Immature natural killer cell (primary cell): ENCODE measurements at regions not wholly inside any gene's neighbourhood (a gene's known extent, or its start where the extent isn't known, plus 50 kb on each side); places are given as distances from the start of the nearest gene placed in this dataset.

ENCODE experiments used
- DNase-seq, 3 donors: peaks; one replicate each; pipeline ENCODE4 v3.0.0; 2022; ENCODE audit warnings: mixed read lengths in 1 of 3
- H3K27ac Mint-ChIP-seq, 6 donors: one replicate each; pipeline ENCODE4 v1.8.0; 2020; ENCODE audit warnings: mixed read lengths in 6 of 6, mild to moderate bottlenecking in 5 of 6, inconsistent platforms in 4 of 6, moderate library complexity in 3 of 6
- H3K27me3 Mint-ChIP-seq, 3 donors: one replicate each; pipeline ENCODE4 v1.8.0; 2020 to 2021; ENCODE audit warnings: low read depth in 3 of 3, mild to moderate bottlenecking in 3 of 3, mixed read lengths in 3 of 3, moderate library complexity in 3 of 3, inconsistent platforms in 1 of 3
- H3K36me3 Mint-ChIP-seq, 3 donors: one replicate each; pipeline ENCODE4 v1.8.0; 2020; ENCODE audit warnings: mixed read lengths in 3 of 3, inconsistent platforms in 2 of 3, mild to moderate bottlenecking in 2 of 3
- H3K4me1 Mint-ChIP-seq, 2 donors: one replicate each; pipeline ENCODE4 v1.8.0; 2020; ENCODE audit warnings: inconsistent platforms in 2 of 2, mild to moderate bottlenecking in 2 of 2, mixed read lengths in 2 of 2, moderate library complexity in 1 of 2
- H3K4me3 Mint-ChIP-seq, 5 donors: one replicate each; pipeline ENCODE4 v1.8.0; 2020; ENCODE audit warnings: mild to moderate bottlenecking in 5 of 5, mixed read lengths in 5 of 5, inconsistent platforms in 3 of 5, moderate library complexity in 3 of 5
- H3K9me3 Mint-ChIP-seq, 6 donors: one replicate each; pipeline ENCODE4 v1.8.0; 2020; ENCODE audit warnings: mild to moderate bottlenecking in 6 of 6, mixed read lengths in 6 of 6, inconsistent platforms in 4 of 6, moderate library complexity in 3 of 6

DNA sequence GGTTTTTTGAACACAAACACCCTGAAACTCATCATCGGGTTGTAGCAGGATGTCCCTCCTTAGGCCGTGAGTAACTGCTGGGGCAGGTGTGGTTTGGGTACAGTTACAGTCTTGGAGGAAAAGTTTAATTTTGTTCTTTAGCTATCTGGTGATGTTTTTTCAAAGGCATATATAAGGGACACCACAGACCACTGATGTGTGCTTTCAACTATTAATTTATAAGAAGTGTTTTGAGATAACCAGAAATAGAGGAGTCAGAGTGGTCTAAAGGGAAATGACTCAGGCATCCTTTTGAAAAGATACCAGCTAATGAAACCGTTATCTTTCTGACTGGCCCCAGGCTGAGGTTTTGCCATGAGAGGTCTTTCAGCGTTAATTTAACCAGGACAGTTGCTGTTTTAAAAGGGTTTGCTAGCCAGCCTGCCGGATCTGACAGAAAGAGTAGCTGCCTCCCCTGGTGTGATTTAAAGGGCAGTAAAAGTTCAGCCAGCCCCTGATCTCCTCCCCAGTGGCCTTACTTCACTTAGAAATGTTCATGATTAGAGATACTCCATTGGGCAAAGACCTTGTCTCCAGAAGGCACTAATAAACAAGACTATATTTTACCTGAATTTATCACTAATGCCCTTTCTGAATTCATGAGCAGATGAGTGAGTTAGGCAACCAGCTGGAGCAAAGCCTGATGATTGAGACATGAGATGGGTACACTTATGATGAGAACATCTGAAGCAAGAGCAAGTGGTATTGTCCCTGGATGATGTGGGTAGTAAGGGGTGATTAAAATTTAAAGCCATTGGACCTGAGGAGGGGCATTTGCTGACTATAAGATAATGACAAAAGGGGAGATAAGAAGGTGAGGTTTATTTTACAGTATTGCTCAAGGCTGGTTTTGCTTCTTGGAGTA, 482.5 kb upstream of the TBL1XR1 start:
- H3K4me1 Mint-ChIP-seq = peaks cover 62 to 64% of the 10 kb centered on the region in 2 donors
- no peaks in the 10 kb centered on the region for H3K9me3 Mint-ChIP-seq
- H3K27me3 Mint-ChIP-seq = peaks cover 0 to 2% (median 0%) of the 10 kb centered on the region in 3 donors
- H3K4me3 Mint-ChIP-seq = peak overlapping the region; percentile 1 to 74 (median 48)
- DNase-seq = peak; percentile 34 to 41 (median 37)
- H3K27ac Mint-ChIP-seq = peak overlapping the region; percentile 68 to 89 (median 84)
- H3K36me3 Mint-ChIP-seq = no peaks in the 10 kb centered on the region

DNA sequence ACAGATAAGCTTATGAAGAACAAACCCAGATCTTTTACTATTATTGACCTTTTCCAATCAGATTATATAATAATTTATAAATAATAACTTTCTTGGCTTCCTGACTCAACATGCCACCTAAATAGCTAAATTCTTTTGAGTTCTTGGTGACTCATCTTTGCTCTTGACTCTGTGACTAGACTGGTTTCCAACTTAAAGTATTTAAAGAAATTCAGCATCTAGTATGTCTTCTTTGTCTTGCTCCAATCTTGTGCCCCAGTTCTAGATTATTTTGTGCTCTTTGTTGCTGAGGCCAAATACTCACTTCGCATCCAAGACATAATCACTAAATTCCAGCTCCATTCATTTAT, 483.2 kb upstream of the TBL1XR1 start:
- Mint-ChIP-seq H3K4me3 (peak overlapping the region in 3 of 5 donors; percentile 7 to 74 (median 38)), H3K27me3 (peaks cover 0 to 2% (median 0%) of the 10 kb centered on the region in 3 donors), H3K27ac (peak overlapping the region; percentile 68 to 89 (median 78)), H3K4me1 (peaks cover 65 to 68% of the 10 kb centered on the region in 2 donors), H3K36me3 (no peaks in the 10 kb centered on the region), H3K9me3 (no peaks in the 10 kb centered on the region)
- DNase-seq = no peak

DNA sequence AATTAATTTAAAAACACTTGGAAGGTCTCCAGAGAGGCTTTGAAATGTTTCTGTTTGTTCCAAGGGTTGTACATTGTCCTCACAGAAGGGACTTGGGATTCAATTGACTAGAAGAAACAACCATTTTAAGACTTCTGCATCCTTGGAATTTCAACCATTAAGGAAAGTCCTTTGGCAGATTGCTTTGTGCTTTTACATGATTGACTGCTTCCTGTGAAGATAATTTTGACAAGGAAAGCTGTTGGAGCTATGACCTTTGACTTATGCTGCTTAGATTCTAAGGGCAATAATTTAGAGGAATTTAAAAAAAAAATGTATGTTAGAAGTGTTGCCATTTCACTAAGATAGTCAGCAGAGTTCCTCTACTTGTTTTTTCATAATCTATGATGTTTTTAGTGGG, 483.9 kb upstream of the TBL1XR1 start:
- Mint-ChIP-seq H3K9me3 (no peaks in the 10 kb centered on the region), H3K4me3 (peak overlapping the region in 2 of 5 donors; percentile 74 to 78), H3K4me1 (peaks cover 65 to 72% of the 10 kb centered on the region in 2 donors), H3K27me3 (peaks cover 0 to 2% (median 0%) of the 10 kb centered on the region in 3 donors), H3K27ac (peak overlapping the region in 2 of 6 donors; percentile 69 to 74), H3K36me3 (no peaks in the 10 kb centered on the region)
- no peak for DNase-seq

DNA sequence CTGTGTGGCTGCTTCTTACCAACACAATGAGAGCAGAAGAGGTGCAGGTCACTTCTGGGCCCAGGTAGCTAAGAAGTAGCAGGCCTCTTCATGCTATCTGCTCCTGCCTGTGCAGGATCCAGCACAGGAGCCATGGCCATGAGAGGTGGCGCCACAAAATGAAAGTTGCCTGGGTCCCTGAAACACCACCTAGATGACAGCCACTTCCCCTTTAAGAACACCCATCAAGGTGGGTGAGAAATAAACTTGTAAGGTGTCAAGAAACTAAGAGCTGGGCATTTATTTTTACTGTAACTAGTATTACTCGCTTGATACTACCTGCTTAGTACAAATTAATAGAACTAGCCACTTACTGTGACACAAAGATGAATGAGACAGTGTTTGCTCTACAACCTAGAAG, 484.6 kb upstream of the TBL1XR1 start:
- peak in 2 of 3 donors; percentile 19 to 27 for DNase-seq
- peaks cover 0 to 2% (median 2%) of the 10 kb centered on the region in 3 donors for H3K27me3 Mint-ChIP-seq
- peak overlapping the region; percentile 53 to 78 (median 69) for H3K4me3 Mint-ChIP-seq
- peaks cover 65 to 72% of the 10 kb centered on the region in 2 donors for H3K4me1 Mint-ChIP-seq
- peak overlapping the region in 5 of 6 donors; percentile 37 to 74 (median 43) for H3K27ac Mint-ChIP-seq
- H3K9me3 Mint-ChIP-seq = no peaks in the 10 kb centered on the region
- H3K36me3 Mint-ChIP-seq = no peaks in the 10 kb centered on the region

DNA sequence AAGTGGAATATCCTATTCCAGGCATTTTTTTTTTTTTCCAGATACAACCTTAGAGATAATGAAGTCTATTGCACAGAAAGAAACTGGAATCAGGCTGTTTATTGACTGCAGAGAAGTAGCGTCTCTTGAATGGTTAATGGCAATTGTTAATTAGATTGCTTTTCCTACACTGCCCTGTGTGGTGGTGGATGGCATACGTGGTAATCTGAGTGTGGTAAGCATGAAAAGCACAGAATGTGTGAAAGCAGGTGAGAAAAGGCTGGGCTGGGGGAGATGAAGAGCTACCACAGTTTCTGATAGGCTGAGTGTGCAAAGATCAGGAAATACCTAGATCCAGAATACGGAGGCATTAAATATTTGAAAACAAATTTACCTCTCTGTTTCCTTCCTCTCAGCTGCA, 486.3 kb upstream of the TBL1XR1 start:
- H3K4me3 Mint-ChIP-seq = peak overlapping the region; percentile 49 to 78 (median 64)
- H3K36me3 Mint-ChIP-seq = no peaks in the 10 kb centered on the region
- peak; percentile 46 to 55 (median 51) for DNase-seq
- peaks cover 68 to 70% of the 10 kb centered on the region in 2 donors for H3K4me1 Mint-ChIP-seq
- peaks cover 1 to 7% (median 2%) of the 10 kb centered on the region in 3 donors for H3K27me3 Mint-ChIP-seq
- H3K27ac Mint-ChIP-seq = peak overlapping the region in 5 of 6 donors; percentile 0 to 60 (median 16)
- no peaks in the 10 kb centered on the region for H3K9me3 Mint-ChIP-seq

DNA sequence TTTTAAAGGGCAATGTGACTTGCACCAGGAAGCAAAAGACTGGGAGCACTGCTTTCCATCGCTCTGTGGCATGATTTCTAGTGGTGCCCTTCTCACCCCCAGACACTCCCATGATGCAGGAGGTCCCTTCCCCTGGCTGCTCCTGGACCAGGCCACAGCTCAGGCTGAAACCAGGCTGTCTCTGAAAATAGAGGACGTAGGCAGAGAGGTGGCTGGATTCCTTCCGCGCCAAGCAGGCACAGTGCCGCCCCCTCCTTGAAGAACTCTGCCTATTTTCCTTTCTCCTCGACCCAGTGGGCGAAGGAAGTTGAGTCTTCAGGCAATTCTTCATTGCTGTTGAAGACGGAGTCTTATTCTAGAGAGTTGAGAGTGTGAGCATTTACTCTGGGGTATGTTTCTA, 489.4 kb upstream of the TBL1XR1 start:
- H3K9me3 Mint-ChIP-seq = no peaks in the 10 kb centered on the region
- H3K27me3 Mint-ChIP-seq = peaks cover 0 to 8% (median 1%) of the 10 kb centered on the region in 3 donors
- H3K36me3 Mint-ChIP-seq = no peaks in the 10 kb centered on the region
- H3K4me3 Mint-ChIP-seq = no peak overlapping the region
- no peak overlapping the region for H3K27ac Mint-ChIP-seq
- H3K4me1 Mint-ChIP-seq = peaks cover 38 to 39% of the 10 kb centered on the region in 2 donors
- DNase-seq = no peak

DNA sequence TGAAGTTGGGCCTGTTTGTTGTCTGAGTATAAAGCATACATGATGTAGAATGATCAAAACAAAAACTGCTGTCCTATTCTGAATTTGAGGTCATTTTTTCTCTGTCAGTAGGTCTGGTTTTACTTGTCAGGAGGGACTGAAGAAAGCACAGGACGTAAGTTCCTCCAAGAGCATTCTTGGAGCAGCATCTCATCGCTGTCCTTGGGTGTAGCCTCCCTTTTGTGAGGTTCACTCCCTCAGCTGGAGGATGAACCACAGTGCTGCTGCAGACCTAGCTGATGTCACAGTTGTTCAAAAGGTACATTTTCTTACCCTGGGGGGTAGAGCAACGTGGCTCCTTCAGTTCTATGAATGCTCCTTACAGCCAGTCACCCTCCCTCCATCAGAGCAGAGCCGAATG, 490.0 kb upstream of the TBL1XR1 start:
- H3K27ac Mint-ChIP-seq = no peak overlapping the region
- H3K27me3 Mint-ChIP-seq = peaks cover 0 to 8% (median 1%) of the 10 kb centered on the region in 3 donors
- no peaks in the 10 kb centered on the region for H3K36me3 Mint-ChIP-seq
- H3K4me1 Mint-ChIP-seq = peaks cover 32 to 33% of the 10 kb centered on the region in 2 donors
- no peaks in the 10 kb centered on the region for H3K9me3 Mint-ChIP-seq
- H3K4me3 Mint-ChIP-seq = no peak overlapping the region
- DNase-seq = no peak

DNA sequence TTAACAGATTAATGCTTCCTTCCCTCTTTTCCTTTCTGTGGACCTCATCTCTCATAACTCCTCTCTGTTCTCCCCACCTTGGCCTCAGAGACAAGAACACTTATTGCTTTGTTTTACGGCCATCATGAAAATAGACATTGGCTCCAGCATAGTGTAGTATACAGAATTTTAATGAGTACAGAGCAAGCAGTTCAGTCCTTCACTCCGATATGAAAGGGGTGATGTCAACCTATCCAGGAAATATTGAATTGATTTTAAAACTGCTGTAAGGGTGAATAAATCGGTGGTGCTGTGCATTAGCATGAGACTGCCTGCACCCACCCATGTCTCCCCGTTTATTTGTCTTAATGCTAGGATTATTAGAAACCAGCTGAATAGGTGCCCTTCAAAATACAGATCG, 490.9 kb upstream of the TBL1XR1 start:
- no peaks in the 10 kb centered on the region for H3K36me3 Mint-ChIP-seq

DNA sequence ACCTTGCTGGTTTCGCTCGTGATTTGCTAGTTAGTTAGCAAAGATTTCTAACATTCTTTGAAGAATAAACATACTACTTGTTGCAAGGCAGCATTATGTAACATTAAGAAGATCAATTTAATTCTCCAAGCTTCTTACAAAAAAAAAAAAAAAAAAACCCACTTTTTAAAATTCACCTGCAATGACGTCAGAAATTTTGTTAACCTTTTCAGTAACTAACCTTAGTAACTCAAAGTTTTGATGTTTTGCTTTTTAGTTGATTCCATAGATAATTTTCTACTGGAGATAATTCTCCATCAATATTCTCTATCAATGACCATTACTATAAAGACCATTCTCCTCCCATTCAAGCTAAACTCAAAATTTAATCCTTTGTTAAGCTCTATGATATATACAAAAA, 491.8 kb upstream of the TBL1XR1 start:
- H3K36me3 Mint-ChIP-seq = no peaks in the 10 kb centered on the region
- peaks cover 0 to 8% (median 1%) of the 10 kb centered on the region in 3 donors for H3K27me3 Mint-ChIP-seq
- H3K9me3 Mint-ChIP-seq = no peaks in the 10 kb centered on the region
- H3K27ac Mint-ChIP-seq = no peak overlapping the region
- DNase-seq = no peak
- no peak overlapping the region for H3K4me3 Mint-ChIP-seq
- peaks cover 14 to 16% of the 10 kb centered on the region in 2 donors for H3K4me1 Mint-ChIP-seq

More for the DNA sequence above, 490.9 kb upstream of the TBL1XR1 start:
- Mint-ChIP-seq H3K4me1 (peaks cover 24% of the 10 kb centered on the region in 2 donors), H3K4me3 (no peak overlapping the region), H3K27me3 (peaks cover 0 to 8% (median 1%) of the 10 kb centered on the region in 3 donors), H3K27ac (no peak overlapping the region), H3K9me3 (no peaks in the 10 kb centered on the region)
- DNase-seq = no peak

DNA sequence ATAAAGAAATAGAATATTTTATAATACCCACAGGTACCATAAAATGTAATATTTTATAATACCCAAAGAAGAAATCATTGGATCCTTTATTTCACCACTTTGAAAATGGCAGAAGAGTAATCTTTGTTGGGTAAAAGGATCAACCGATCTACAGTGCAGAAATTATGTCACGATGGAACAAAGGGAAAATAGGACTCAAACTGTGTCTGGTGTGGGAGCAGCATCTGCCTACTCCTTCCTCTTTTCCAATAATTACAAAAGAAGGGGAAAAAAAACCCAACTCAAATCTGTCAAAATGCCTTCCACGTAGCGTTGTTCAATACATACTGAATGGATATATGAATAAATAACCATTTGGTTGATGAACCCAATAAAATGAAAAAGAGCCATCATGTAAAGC, 492.6 kb upstream of the TBL1XR1 start:
- H3K4me3 Mint-ChIP-seq = no peak overlapping the region
- no peaks in the 10 kb centered on the region for H3K9me3 Mint-ChIP-seq
- H3K27me3 Mint-ChIP-seq = peaks cover 0 to 10% (median 1%) of the 10 kb centered on the region in 3 donors
- no peak for DNase-seq
- no peak overlapping the region for H3K27ac Mint-ChIP-seq
- no peaks in the 10 kb centered on the region for H3K36me3 Mint-ChIP-seq
- H3K4me1 Mint-ChIP-seq = peaks cover 7 to 17% of the 10 kb centered on the region in 2 donors

DNA sequence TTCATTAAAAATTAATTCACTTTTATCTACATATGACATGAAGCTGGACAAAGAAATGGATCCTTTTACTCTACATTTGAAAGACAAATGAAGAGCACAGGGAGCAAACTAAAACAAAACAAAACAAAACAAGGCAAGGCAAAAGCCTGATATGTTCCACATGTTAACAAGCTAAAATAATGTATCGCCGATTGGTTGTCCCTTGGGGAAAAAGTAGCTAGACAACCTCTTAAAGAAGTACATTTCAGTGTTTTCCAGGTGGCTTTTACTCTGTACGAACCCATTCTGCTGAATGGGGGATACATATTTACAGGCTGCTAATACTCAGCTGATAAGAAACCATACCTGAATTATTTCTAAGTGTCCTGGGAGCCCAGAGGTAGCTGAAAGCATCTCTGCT, 493.0 kb upstream of the TBL1XR1 start:
- Mint-ChIP-seq H3K27me3 (peaks cover 0 to 10% (median 1%) of the 10 kb centered on the region in 3 donors), H3K9me3 (no peaks in the 10 kb centered on the region), H3K36me3 (no peaks in the 10 kb centered on the region), H3K4me1 (peaks cover 4 to 15% of the 10 kb centered on the region in 2 donors), H3K27ac (no peak overlapping the region), H3K4me3 (no peak overlapping the region)
- no peak for DNase-seq

DNA sequence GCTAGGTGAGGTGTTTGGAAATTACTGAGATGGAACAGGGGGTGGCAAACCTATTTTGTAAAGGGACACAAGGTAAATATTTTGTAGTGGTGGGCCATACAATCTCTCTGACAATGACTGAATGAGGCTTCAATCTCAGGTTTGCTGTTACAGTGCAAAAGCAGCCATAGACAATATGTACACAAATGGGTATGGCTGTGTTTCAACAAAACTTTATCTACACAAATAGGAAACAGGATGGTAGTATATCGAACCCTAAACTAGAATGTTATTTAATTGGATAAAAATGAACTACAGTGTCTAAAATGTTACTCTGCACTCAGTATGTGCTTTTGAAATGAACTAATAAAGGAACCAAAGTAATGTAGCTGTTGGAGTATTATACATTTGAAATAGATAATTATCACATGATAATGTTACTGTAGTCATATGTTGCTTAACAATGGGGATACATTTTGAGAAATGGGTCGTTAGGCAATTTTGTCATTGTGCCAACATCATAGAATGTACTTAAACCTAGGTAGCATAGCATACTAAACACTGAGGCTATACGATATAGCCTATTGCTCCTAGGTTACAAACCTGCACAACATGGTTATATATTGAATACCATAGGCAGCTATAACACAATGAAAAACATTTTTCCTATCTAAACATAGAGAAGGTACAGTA, 495.2 kb upstream of the TBL1XR1 start:
- no peak for DNase-seq
- no peaks in the 10 kb centered on the region for H3K9me3 Mint-ChIP-seq
- H3K27me3 Mint-ChIP-seq = peaks cover 0 to 6% (median 6%) of the 10 kb centered on the region in 3 donors
- no peaks in the 10 kb centered on the region for H3K36me3 Mint-ChIP-seq
- no peak overlapping the region for H3K27ac Mint-ChIP-seq
- no peak overlapping the region for H3K4me3 Mint-ChIP-seq
- H3K4me1 Mint-ChIP-seq = peaks cover 0 to 9% of the 10 kb centered on the region in 2 donors

DNA sequence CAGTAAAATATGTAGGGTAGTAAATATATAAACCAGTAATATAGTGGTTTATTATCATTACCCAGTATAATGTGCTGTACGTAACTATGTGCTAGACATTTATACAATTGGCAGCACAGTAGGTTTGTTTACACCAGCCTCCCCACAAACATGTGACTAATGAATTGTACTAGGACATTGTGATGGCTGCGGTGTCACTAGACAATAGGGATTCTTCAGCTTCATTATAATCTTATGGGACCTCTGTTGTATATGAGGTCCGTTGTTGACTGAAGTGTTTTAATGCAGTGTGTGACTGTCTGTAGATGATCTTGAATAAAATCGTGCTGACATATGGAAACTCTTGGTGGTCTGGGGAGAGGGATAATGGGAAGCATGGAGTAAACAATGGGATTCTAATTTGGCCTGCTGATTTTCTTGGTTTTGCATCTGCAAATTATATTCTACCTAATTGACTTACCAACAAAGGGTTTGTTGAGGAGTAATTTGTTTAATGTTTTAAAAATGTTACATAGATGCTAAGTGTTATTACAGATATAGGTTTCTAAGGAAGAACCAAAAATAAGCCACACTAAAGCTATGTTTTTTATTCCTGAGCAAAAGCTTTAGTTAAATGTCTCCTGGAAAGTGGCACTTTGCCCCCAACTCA, 496.5 kb upstream of the TBL1XR1 start:
- Mint-ChIP-seq H3K4me1 (peaks cover 0 to 9% of the 10 kb centered on the region in 2 donors), H3K9me3 (no peaks in the 10 kb centered on the region), H3K27ac (no peak overlapping the region), H3K27me3 (peaks cover 0 to 4% (median 3%) of the 10 kb centered on the region in 3 donors), H3K4me3 (no peak overlapping the region), H3K36me3 (no peaks in the 10 kb centered on the region)
- DNase-seq = no peak
